HK-2 (cell line): ENCODE measurements at regions not wholly inside any gene's neighbourhood (a gene's known extent, or its start where the extent isn't known, plus 50 kb on each side); places are given as distances from the start of the nearest gene placed in this dataset.

Source experiments
- DNase-seq: peaks from one replicate; pipeline ENCODE4 v3.0.0-alpha.2; 2018; ENCODE audit not compliant: unreplicated experiment

- no peak for DNase-seq
These were observed 85.0 kb upstream of the ANO1 start for GRCh38 chr11:69992943-69993694.

GRCh38 chr11:69994810-69995209 is 83.3 kb upstream of the ANO1 start:
- no peak for DNase-seq

- no peak for DNase-seq
These were observed 82.4 kb upstream of the ANO1 start for GRCh38 chr11:69995697-69996096.

GRCh38 chr11:69996451-69996850 is 81.7 kb upstream of the ANO1 start:
- no peak for DNase-seq

- DNase-seq, result no peak
These were observed 80.8 kb upstream of the ANO1 start for GRCh38 chr11:69997352-69997751.

GRCh38 chr11:69999721-70000120 is 78.4 kb upstream of the ANO1 start:
- DNase-seq, result no peak

GRCh38 chr11:70000228-70000627 is 77.9 kb upstream of the ANO1 start:
- no peak for DNase-seq

- no peak for DNase-seq
These were observed 76.9 kb upstream of the ANO1 start for GRCh38 chr11:70001246-70001645.

GRCh38 chr11:70002433-70002832 is 75.7 kb upstream of the ANO1 start:
- DNase-seq, result no peak

GRCh38 chr11:70005107-70005818 is 72.9 kb upstream of the ANO1 start:
- DNase-seq, result no peak

- no peak for DNase-seq
These were observed 70.3 kb upstream of the ANO1 start for GRCh38 chr11:70007796-70008195.

- no peak for DNase-seq
These were observed 67.3 kb upstream of the ANO1 start for GRCh38 chr11:70010774-70011173.

- DNase-seq, result no peak
These were observed 65.9 kb upstream of the ANO1 start for GRCh38 chr11:70012134-70012733.

- DNase-seq, result no peak
These were observed 63.8 kb upstream of the ANO1 start for GRCh38 chr11:70014291-70014690.

GRCh38 chr11:70016666-70017367 is 61.3 kb upstream of the ANO1 start:
- no peak for DNase-seq

- no peak for DNase-seq
These were observed 59.3 kb upstream of the ANO1 start for GRCh38 chr11:70018816-70019215.

GRCh38 chr11:70019576-70020011 is 58.5 kb upstream of the ANO1 start:
- DNase-seq, result no peak

- no peak for DNase-seq
These were observed 57.5 kb upstream of the ANO1 start for GRCh38 chr11:70020336-70021214.

- no peak for DNase-seq
These were observed 56.5 kb upstream of the ANO1 start for GRCh38 chr11:70021586-70021985.

GRCh38 chr11:70024036-70024772 is 53.9 kb upstream of the ANO1 start:
- no peak for DNase-seq

- DNase-seq, result no peak
These were observed 53.4 kb upstream of the ANO1 start for GRCh38 chr11:70024773-70025045.
